GM23248 (cell line): ENCODE measurements at regions not wholly inside any gene's neighbourhood (a gene's known extent, or its start where the extent isn't known, plus 50 kb on each side); places are given as distances from the start of the nearest gene placed in this dataset.

Source experiments
- DNase-seq: peaks from one replicate; pipeline ENCODE4 v3.0.0-alpha.2; 2015
- H2AFZ ChIP-seq: fragments of 200-600 bp; sonication (generic); 2 replicates; pipeline ENCODE4 v1.6.1; 2016; ENCODE audit warnings: antibody characterized with exemption
- H3F3A ChIP-seq: fragments of 200-600 bp; sonication (generic); 2 replicates; pipeline ENCODE4 v1.6.1; 2016; ENCODE audit warnings: mild to moderate bottlenecking, antibody characterized with exemption, mixed run types; ENCODE audit not compliant: insufficient read depth
- H3K27ac ChIP-seq: fragments of 200-600 bp; sonication (generic); 2 replicates; pipeline ENCODE4 v1.5.1; 2016; ENCODE audit warnings: mild to moderate bottlenecking
- H3K27me3 ChIP-seq: fragments of 200-600 bp; sonication (generic); replicated peaks from 2 replicates; pipeline ENCODE4 v1.6.1; 2016; ENCODE audit warnings: mild to moderate bottlenecking; ENCODE audit not compliant: insufficient read depth
- H3K36me3 ChIP-seq: fragments of 200-600 bp; sonication (generic); 2 replicates; pipeline ENCODE4 v1.6.1; 2016; ENCODE audit warnings: low read depth, mild to moderate bottlenecking
- H3K4me1 ChIP-seq: fragments of 200-600 bp; sonication (generic); 2 replicates; pipeline ENCODE4 v1.6.1; 2016; ENCODE audit warnings: mild to moderate bottlenecking; ENCODE audit not compliant: insufficient read depth
- H3K4me2 ChIP-seq: fragments of 200-600 bp; sonication (generic); one replicate; pipeline ENCODE4 v1.6.1; 2016; ENCODE audit warnings: mild to moderate bottlenecking; ENCODE audit not compliant: unreplicated experiment
- H3K4me3 ChIP-seq: fragments of 200-600 bp; sonication (generic); 2 replicates; pipeline ENCODE4 v1.5.1; 2016; ENCODE audit warnings: mild to moderate bottlenecking
- H3K79me2 ChIP-seq: fragments of 200-600 bp; sonication (generic); 2 replicates; pipeline ENCODE4 v1.6.1; 2016; ENCODE audit warnings: mild to moderate bottlenecking; ENCODE audit not compliant: insufficient read depth
- H3K9ac ChIP-seq: fragments of 200-600 bp; sonication (generic); 2 replicates; pipeline ENCODE4 v1.6.1; 2016; ENCODE audit warnings: mild to moderate bottlenecking
- H3K9me2 ChIP-seq: fragments of 200-600 bp; sonication (generic); 2 replicates; pipeline ENCODE4 v1.6.1; 2016; ENCODE audit warnings: mixed run types, mild to moderate bottlenecking, moderate library complexity; ENCODE audit not compliant: insufficient read depth
- H3K9me3 ChIP-seq: fragments of 200-600 bp; sonication (generic); one replicate; pipeline ENCODE4 v1.6.1; 2017; ENCODE audit warnings: low read depth
- H4K20me1 ChIP-seq: fragments of 200-600 bp; sonication (generic); 2 replicates; pipeline ENCODE4 v1.6.0; 2016; ENCODE audit not compliant: insufficient read depth
- EZH2 ChIP-seq: fragments of 200-600 bp; sonication (generic); IDR thresholded peaks from 2 replicates; pipeline ENCODE4 v1.6.1; 2018; ENCODE audit warnings: antibody characterized with exemption, mild to moderate bottlenecking; ENCODE audit not compliant: insufficient read depth, poor library complexity, severe bottlenecking
- EZH2phosphoT487 ChIP-seq: fragments of 200-600 bp; sonication (generic); IDR thresholded peaks from 2 replicates; pipeline ENCODE4 v1.6.1; 2018; ENCODE audit warnings: antibody characterized with exemption, moderate library complexity, mild to moderate bottlenecking, low read depth; ENCODE audit not compliant: insufficient read depth
- WGBS, 2 experiments: methylation state at CpG; one replicate each; pipeline ENCODE4 v1.1.6; 2015 to 2017; ENCODE audit warnings: low lambda C conversion rate in 2 of 2, low coverage in 1 of 2; ENCODE audit errors: missing lambda C conversion rate in 2 of 2; 5-methylcytosine and 5-hydroxymethylcytosine counted together
- in situ Hi-C: fragments of 300-500 bp; cut with MboI; formaldehyde crosslinking; loops from 2 replicates; pipeline ENCODE4 v1.15.0; 2020

DNA sequence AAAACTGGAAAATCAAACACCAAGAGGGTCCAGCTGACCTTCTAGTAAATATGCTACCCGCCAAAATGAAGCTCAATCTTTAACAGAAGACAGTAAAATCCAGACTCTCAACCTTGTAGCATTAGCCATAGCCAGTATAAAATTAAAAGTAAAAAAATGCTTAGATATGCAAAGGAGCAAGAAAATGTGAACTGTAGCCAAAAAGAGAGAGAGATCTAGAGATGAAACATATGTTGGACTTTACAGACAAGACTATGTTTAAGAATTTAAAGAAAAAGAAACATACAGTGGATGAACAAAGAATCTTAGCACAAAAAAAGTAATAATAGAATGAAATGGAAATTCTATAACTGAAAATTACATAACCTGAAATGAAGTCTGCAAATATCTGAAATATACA lies 344.5 kb downstream of the LRATD1 start:
- Histone ChIP-seq H3K9ac (no peak overlapping the region), H3K4me2 (no peak overlapping the region), H2AFZ (no peak overlapping the region), H3K4me3 (no peak overlapping the region), H3K27me3 (no peaks in the 10 kb centered on the region), H3K79me2 (no peaks in the 10 kb centered on the region), H3K9me2 (no peaks in the 10 kb centered on the region), H4K20me1 (no peaks in the 10 kb centered on the region), H3K36me3 (no peaks in the 10 kb centered on the region), H3K4me1 (no peaks in the 10 kb centered on the region), H3K9me3 (no peaks in the 10 kb centered on the region), H3K27ac (no peak overlapping the region), H3F3A (no peaks in the 10 kb centered on the region)
- 3 to 4% methylated on average over 1 of the region's 1 CpG for WGBS, 2 experiments
- in situ Hi-C loops = no loop called here
- TF ChIP-seq EZH2phosphoT487 (no peak), EZH2 (no peak)
- no peak for DNase-seq

DNA sequence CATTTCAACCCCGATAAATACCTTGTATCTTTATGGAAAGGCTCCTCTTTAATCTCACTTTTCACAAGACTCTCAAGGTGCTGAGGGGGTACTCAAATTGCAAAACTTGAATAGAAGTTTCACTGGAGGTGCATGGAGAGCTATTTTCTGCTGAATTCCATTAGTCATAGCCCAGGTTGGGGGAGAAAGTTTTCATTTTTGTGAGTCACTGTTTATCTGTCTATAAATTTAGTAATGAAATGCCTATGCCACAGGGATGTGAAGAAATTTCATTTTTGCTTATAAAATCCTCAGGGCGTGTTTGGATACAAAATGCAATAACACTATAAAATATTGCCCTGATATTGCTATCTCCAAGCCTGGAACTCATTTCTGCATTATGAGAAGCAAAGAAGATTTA lies 346.3 kb downstream of the LRATD1 start:
- no peak for TF ChIP-seq EZH2
- no peak for TF ChIP-seq EZH2phosphoT487
- Histone ChIP-seq H3K9me3 (no peaks in the 10 kb centered on the region), H3K36me3 (no peaks in the 10 kb centered on the region), H3K4me1 (no peaks in the 10 kb centered on the region), H3K4me2 (no peak overlapping the region), H3K27me3 (no peaks in the 10 kb centered on the region), H3K27ac (no peak overlapping the region), H3K4me3 (no peak overlapping the region), H3K9ac (no peak overlapping the region), H2AFZ (no peak overlapping the region), H3F3A (no peaks in the 10 kb centered on the region), H3K9me2 (no peaks in the 10 kb centered on the region), H3K79me2 (no peaks in the 10 kb centered on the region), H4K20me1 (no peaks in the 10 kb centered on the region)
- in situ Hi-C loops = no loop called here
- DNase-seq = no peak
- WGBS, 2 experiments = 29 to 30% methylated on average over 2 of the region's 2 CpGs

DNA sequence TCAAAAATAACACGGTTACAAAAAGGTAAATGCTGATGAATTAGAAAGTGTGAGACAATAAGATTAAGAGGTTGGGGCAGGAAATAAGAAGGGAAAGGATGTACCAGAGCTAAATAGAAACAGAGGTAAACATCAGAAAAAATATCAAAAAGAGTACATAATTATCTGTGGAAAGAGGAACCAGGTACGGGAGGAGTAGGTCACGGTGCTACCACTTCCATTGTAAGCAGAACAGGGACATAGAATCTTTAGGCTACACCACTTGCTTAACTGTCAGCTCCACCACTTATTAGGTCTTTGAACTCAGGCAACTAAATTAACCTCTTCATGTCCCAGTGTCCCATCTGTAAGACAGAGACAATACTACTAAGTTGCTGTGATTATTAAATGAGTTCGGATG lies 350.3 kb downstream of the LRATD1 start:
- Histone ChIP-seq H3K4me3 (no peak overlapping the region), H3K4me2 (no peak overlapping the region), H2AFZ (no peak overlapping the region), H3K9me3 (no peaks in the 10 kb centered on the region), H4K20me1 (no peaks in the 10 kb centered on the region), H3F3A (no peaks in the 10 kb centered on the region), H3K4me1 (no peaks in the 10 kb centered on the region), H3K27ac (no peak overlapping the region), H3K36me3 (no peaks in the 10 kb centered on the region), H3K9me2 (no peaks in the 10 kb centered on the region), H3K9ac (no peak overlapping the region), H3K27me3 (no peaks in the 10 kb centered on the region), H3K79me2 (no peaks in the 10 kb centered on the region)
- in situ Hi-C loops = no loop called here
- TF ChIP-seq EZH2 (no peak), EZH2phosphoT487 (no peak)
- no peak for DNase-seq
- 43 to 47% methylated on average over 4 of the region's 4 CpGs for WGBS, 2 experiments

DNA sequence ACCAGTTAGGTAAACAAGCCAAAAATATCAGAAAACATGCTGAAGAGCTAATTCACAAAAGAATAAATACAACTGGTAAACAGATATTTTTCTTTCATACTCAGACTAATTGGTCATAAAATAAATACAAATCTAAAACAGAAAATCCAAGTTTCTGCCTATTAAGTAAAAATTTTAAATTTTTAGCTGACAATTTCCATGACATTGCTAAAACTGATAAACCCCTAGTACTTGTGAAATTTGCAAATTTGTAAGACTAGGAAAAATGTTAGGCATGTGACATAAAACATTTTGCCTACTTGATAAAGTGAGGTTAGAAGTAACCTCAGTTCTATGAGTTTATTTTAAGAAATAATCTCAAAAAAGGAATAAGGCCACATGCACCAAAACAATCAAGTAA lies 356.1 kb downstream of the LRATD1 start:
- H3K79me2 ChIP-seq = no peaks in the 10 kb centered on the region
- no peaks in the 10 kb centered on the region for H3K4me1 ChIP-seq
- H3K4me2 ChIP-seq = no peak overlapping the region
- H3K9ac ChIP-seq = no peak overlapping the region
- H3K27me3 ChIP-seq = no peaks in the 10 kb centered on the region
- no peaks in the 10 kb centered on the region for H3F3A ChIP-seq
- H3K27ac ChIP-seq = no peak overlapping the region
- H3K36me3 ChIP-seq = no peaks in the 10 kb centered on the region
- TF ChIP-seq EZH2phosphoT487 = no peak
- TF ChIP-seq EZH2 = no peak
- no peak for DNase-seq
- no peak overlapping the region for H3K4me3 ChIP-seq
- in situ Hi-C loops = no loop called here
- no peaks in the 10 kb centered on the region for H3K9me3 ChIP-seq
- no peaks in the 10 kb centered on the region for H3K9me2 ChIP-seq
- H4K20me1 ChIP-seq = no peaks in the 10 kb centered on the region
- no peak overlapping the region for H2AFZ ChIP-seq

DNA sequence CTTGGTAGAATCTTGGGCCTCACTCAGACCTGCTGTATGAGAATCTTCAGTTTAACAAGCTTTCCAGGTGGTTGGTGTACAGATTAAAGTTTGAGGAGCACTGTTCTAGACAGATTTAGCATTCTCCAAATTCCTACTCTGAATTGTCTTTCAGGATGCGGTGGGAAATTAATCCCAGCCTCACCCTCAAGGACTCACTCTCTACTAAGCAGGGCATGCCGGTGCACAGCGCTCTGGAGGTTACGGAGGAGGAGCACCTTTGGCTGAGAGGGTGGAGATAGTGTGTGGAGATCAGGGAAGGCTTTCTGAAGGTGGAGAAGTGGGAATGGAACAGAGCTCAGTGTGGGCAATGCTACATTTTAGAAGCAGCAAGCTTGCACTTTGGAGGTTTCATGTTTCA lies 359.2 kb downstream of the LRATD1 start:
- no peaks in the 10 kb centered on the region for H3K36me3 ChIP-seq
- H3K4me1 ChIP-seq = no peaks in the 10 kb centered on the region
- no peaks in the 10 kb centered on the region for H3K79me2 ChIP-seq
- DNase-seq = no peak
- 44 to 51% methylated on average over 4 of the region's 4 CpGs for WGBS, 2 experiments
- no peaks in the 10 kb centered on the region for H3K9me2 ChIP-seq
- no peak overlapping the region for H3K27ac ChIP-seq
- H3K4me2 ChIP-seq = no peak overlapping the region
- no peaks in the 10 kb centered on the region for H3F3A ChIP-seq
- no peaks in the 10 kb centered on the region for H3K27me3 ChIP-seq
- H4K20me1 ChIP-seq = no peaks in the 10 kb centered on the region
- no peaks in the 10 kb centered on the region for H3K9me3 ChIP-seq
- H3K4me3 ChIP-seq = no peak overlapping the region
- TF ChIP-seq EZH2 (no peak), EZH2phosphoT487 (no peak)
- H3K9ac ChIP-seq = no peak overlapping the region
- H2AFZ ChIP-seq = no peak overlapping the region
- in situ Hi-C loops = no loop called here
